ENCODE measurements at regions not wholly inside any gene's neighbourhood (a gene's known extent, or its start where the extent isn't known, plus 50 kb on each side); places are given as distances from the start of the nearest gene placed in this dataset.
"Not testable (repeated sequence)": the region's sequence is repeated elsewhere in the genome, so short reads cannot be mapped to it uniquely, and the experiment has no call there.

- intact Hi-C loops (cut with micrococcal nuclease; ENCODE audit: unreplicated experiment): no loop called here
- TF ChIP-seq EZH2phosphoT487 (IDR thresholded peaks at IDR 0.05; ENCODE audit: borderline replicate concordance, low read depth, low read length) (no peak), CTCF (conservative IDR thresholded peaks at IDR 0.05; ENCODE audit: low read length) (no peak)
- Histone ChIP-seq H4K20me1 (ENCODE audit: insufficient read depth, low read length) (no peaks in the 10 kb centered on the region), H3K9me3 (ENCODE audit: low read length) (no peaks in the 10 kb centered on the region), H3K79me2 (ENCODE audit: insufficient read depth, low read depth, low read length) (no peaks in the 10 kb centered on the region), H3K4me1 (ENCODE audit: insufficient read depth, low read length, poor library complexity, severe bottlenecking) (no peaks in the 10 kb centered on the region), H3K27ac (ENCODE audit: low read depth, low read length, poor library complexity, severe bottlenecking) (no peak overlapping the region), H3K36me3 (ENCODE audit: insufficient read depth, low read length) (no peaks in the 10 kb centered on the region), H2AFZ (ENCODE audit: low read length) (no peak overlapping the region), H3K9me2 (ENCODE audit: insufficient read depth, low read length) (no peaks in the 10 kb centered on the region), H3K4me2 (ENCODE audit: low read length) (no peak overlapping the region), H3K4me3 (ENCODE audit: low read depth, low read length, poor library complexity, severe bottlenecking) (no peak overlapping the region)
- ChIA-PET CTCF (ENCODE audit: unreplicated experiment) (no interaction called here), POLR2A (interaction anchor here (0.6 to 1.2 kb wide), 4 partner anchors 21 to 867 kb away, joined by 3 to 4 read pairs (median 3); no protein-coding TSS in a partner anchor)
- no peak for DNase-seq (ENCODE audit: low spot score)
- no TSS peak for BruUV-seq (replicated peaks)
Observed at GRCh38 chr12:97877404-97877803, 414.8 kb downstream of the RMST start.

GRCh38 chr12:97886511-97887176 is 424.0 kb downstream of the RMST start:
- H3K27ac ChIP-seq (ENCODE audit: low read depth, low read length, poor library complexity, severe bottlenecking): no peak overlapping the region
- no TSS peak for BruUV-seq (replicated peaks)
- H3K79me2 ChIP-seq (ENCODE audit: insufficient read depth, low read depth, low read length): no peaks in the 10 kb centered on the region
- no peak overlapping the region for H3K4me3 ChIP-seq (ENCODE audit: low read depth, low read length, poor library complexity, severe bottlenecking)
- no peaks in the 10 kb centered on the region for H3K4me1 ChIP-seq (ENCODE audit: insufficient read depth, low read length, poor library complexity, severe bottlenecking)
- intact Hi-C loops (cut with micrococcal nuclease; ENCODE audit: unreplicated experiment): no loop called here
- no peak for TF ChIP-seq CTCF (conservative IDR thresholded peaks at IDR 0.05; ENCODE audit: low read length)
- no peak for TF ChIP-seq EZH2phosphoT487 (IDR thresholded peaks at IDR 0.05; ENCODE audit: borderline replicate concordance, low read depth, low read length)
- H3K9me3 ChIP-seq (ENCODE audit: low read length): no peaks in the 10 kb centered on the region
- POLR2A ChIA-PET: interaction anchor here (0.7 kb wide), 1 partner anchor 25 kb away, joined by 3 read pairs; no protein-coding TSS in a partner anchor
- no peaks in the 10 kb centered on the region for H3K36me3 ChIP-seq (ENCODE audit: insufficient read depth, low read length)
- no peak overlapping the region for H3K4me2 ChIP-seq (ENCODE audit: low read length)
- no peaks in the 10 kb centered on the region for H4K20me1 ChIP-seq (ENCODE audit: insufficient read depth, low read length)
- no peak for DNase-seq (ENCODE audit: low spot score)
- no peaks in the 10 kb centered on the region for H3K9me2 ChIP-seq (ENCODE audit: insufficient read depth, low read length)
- H2AFZ ChIP-seq (ENCODE audit: low read length): no peak overlapping the region
- CTCF ChIA-PET (ENCODE audit: unreplicated experiment): no interaction called here

GRCh38 chr12:97897881-97898280 is 435.3 kb downstream of the RMST start:
- CTCF ChIA-PET (ENCODE audit: unreplicated experiment); H3K36me3 ChIP-seq (ENCODE audit: insufficient read depth, low read length); DNase-seq (ENCODE audit: low spot score); intact Hi-C loops (cut with micrococcal nuclease; ENCODE audit: unreplicated experiment); BruUV-seq (replicated peaks); H3K9me3 ChIP-seq (ENCODE audit: low read length); H3K4me1 ChIP-seq (ENCODE audit: insufficient read depth, low read length, poor library complexity, severe bottlenecking); H4K20me1 ChIP-seq (ENCODE audit: insufficient read depth, low read length); H3K27ac ChIP-seq (ENCODE audit: low read depth, low read length, poor library complexity, severe bottlenecking); H2AFZ ChIP-seq (ENCODE audit: low read length); H3K4me3 ChIP-seq (ENCODE audit: low read depth, low read length, poor library complexity, severe bottlenecking); H3K79me2 ChIP-seq (ENCODE audit: insufficient read depth, low read depth, low read length); H3K4me2 ChIP-seq (ENCODE audit: low read length); H3K9me2 ChIP-seq (ENCODE audit: insufficient read depth, low read length): not testable (repeated sequence)
- POLR2A ChIA-PET: interaction anchor here (1.3 kb wide), 1 partner anchor 13 kb away, joined by 3 read pairs; no protein-coding TSS in a partner anchor
